ENCODE measurements at regions not wholly inside any gene's neighbourhood (a gene's known extent, or its start where the extent isn't known, plus 50 kb on each side); places are given as distances from the start of the nearest gene placed in this dataset.
A peak's percentile ranks its signal among the peaks of the same experiment; 100 is the strongest.

DNA sequence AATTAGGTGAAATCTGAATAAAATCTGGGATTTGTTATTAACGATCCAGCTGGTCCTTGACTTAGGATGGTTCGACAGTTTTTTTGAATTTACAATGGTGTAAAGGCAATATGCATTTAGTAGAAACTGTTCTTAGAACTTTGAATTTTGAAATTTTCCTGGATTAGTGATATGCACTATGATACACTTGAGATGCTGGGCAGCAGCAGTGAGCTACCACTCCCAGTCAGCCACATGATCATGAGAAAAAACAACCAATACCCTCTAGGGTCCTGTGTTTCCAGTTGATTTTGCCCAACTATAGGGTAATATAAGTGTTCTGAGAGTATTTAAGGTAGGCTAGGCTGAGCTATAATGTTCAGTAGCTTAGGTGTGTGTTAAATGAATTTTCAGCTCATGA is 303.7 kb downstream of the GPAT3 start:
- Mint-ChIP-seq H3K27me3 (ENCODE audit: insufficient read depth) (peaks cover 2% of the 10 kb centered on the region; the same call in 1 of the 2 replicates), H3K27ac (no peak overlapping the region), H3K4me1 (ENCODE audit: low read depth) (no peaks in the 10 kb centered on the region), H3K4me3 (no peak overlapping the region), H3K36me3 (ENCODE audit: low read depth) (no peaks in the 10 kb centered on the region), H3K9me3 (no peaks in the 10 kb centered on the region)
- DNase-seq = no peak
- TF ChIP-seq, protein P1, sequence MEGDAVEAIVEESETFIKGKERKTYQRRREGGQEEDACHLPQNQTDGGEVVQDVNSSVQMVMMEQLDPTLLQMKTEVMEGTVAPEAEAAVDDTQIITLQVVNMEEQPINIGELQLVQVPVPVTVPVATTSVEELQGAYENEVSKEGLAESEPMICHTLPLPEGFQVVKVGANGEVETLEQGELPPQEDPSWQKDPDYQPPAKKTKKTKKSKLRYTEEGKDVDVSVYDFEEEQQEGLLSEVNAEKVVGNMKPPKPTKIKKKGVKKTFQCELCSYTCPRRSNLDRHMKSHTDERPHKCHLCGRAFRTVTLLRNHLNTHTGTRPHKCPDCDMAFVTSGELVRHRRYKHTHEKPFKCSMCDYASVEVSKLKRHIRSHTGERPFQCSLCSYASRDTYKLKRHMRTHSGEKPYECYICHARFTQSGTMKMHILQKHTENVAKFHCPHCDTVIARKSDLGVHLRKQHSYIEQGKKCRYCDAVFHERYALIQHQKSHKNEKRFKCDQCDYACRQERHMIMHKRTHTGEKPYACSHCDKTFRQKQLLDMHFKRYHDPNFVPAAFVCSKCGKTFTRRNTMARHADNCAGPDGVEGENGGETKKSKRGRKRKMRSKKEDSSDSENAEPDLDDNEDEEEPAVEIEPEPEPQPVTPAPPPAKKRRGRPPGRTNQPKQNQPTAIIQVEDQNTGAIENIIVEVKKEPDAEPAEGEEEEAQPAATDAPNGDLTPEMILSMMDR (IDR thresholded peaks at IDR 0.05) = no peak

DNA sequence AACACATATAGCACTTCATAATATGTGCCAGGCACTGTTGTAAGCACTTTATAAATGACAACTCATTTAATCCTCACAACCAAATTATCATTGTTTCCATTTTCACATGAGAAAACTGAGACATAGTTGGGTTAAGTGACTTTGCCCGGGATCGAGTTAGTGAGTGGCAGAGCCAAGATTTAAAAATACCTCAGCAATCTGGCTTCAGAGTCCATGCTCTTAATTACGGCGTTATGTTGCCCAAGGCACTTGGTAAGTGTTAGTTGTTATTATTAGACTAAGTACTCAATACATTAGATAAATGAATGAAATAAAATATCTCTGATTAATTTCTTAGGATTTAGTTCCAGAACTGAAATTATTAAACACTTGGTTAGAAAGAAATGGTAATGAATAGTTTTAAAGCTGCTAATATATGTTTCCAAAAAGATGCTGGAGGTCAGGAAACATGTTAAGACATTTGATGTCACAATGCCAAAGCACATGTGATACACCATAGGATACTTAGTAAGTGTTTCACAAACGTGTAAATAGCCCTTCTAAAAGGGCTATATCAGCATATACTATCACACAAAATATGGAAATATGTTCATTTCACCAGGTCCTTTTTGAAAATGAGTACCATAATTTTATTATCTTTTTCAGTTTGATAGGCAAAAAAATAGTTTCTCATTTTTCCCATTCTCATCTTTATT is 301.9 kb downstream of the GPAT3 start:
- Mint-ChIP-seq H3K27me3 (ENCODE audit: insufficient read depth) (peaks cover 4% of the 10 kb centered on the region; the same call in 1 of the 2 replicates), H3K4me1 (ENCODE audit: low read depth) (no peaks in the 10 kb centered on the region), H3K36me3 (ENCODE audit: low read depth) (no peaks in the 10 kb centered on the region), H3K9me3 (no peaks in the 10 kb centered on the region), H3K27ac (no peak overlapping the region), H3K4me3 (no peak overlapping the region)
- TF ChIP-seq, protein P1 (IDR thresholded peaks at IDR 0.05) = no peak
- DNase-seq = no peak

DNA sequence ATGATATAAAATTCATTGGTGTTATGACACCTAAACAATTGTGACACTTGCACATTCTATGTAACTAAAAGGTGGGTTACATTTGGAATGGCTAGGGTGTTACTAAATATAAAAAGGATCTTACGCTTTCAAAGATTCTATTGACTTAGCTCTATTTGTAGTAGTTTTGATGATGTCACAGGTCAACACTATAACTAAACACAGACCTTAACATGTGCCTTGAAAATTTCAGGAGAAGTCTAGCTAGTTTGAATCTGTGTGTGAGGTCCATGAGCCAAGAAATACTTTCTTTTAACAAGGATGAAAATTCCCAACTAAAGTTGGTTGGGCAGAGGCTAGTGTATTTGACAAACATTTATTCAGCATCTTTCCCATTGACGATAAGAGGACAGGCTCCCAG is 298.0 kb downstream of the GPAT3 start:
- Mint-ChIP-seq H3K9me3 (no peaks in the 10 kb centered on the region), H3K27me3 (ENCODE audit: insufficient read depth) (peaks cover 4% of the 10 kb centered on the region; the same call in 1 of the 2 replicates), H3K4me3 (no peak overlapping the region), H3K36me3 (ENCODE audit: low read depth) (no peaks in the 10 kb centered on the region), H3K27ac (no peak overlapping the region), H3K4me1 (ENCODE audit: low read depth) (peaks cover 19% of the 10 kb centered on the region)
- TF ChIP-seq, protein P1 (IDR thresholded peaks at IDR 0.05) = no peak
- DNase-seq = no peak

DNA sequence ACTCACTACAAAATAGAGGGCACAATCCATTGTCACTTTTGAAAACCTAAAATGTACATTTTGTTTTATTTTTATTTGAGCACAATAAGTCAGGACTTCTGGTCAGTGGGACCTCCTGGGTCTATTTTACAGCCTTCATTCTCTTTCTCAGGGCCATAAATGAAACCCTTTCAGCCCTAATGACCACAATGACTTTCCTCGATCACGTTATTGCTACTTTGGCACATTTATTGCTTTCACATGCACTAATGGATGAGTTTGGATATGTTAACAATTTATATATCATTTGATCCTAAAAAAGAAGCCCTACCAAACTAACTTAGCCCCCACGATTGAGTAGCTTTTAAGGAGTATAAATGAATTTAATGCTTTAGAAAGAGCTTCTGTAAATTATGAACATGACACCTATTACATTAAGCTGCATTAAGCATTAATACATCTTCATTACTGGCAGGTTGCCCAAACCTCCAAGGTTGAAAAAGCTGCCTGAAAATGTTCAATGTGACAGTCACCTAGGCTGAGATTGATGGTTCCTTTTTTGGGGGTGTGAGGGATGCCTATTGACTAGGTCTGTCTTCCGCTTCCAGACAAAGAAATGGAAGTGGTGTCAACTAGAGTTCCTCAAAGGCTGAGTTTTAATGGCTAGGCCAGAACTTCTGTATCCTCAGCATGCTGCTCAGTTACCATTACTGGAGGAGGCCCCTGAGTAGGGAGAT is 296.4 kb downstream of the GPAT3 start:
- Mint-ChIP-seq H3K27me3 (ENCODE audit: insufficient read depth) (peaks cover 2% of the 10 kb centered on the region; the same call in 1 of the 2 replicates), H3K36me3 (ENCODE audit: low read depth) (no peaks in the 10 kb centered on the region), H3K4me1 (ENCODE audit: low read depth) (peaks cover 27% of the 10 kb centered on the region), H3K27ac (no peak overlapping the region), H3K4me3 (no peak overlapping the region), H3K9me3 (no peaks in the 10 kb centered on the region)
- DNase-seq = no peak
- TF ChIP-seq, protein P1 (IDR thresholded peaks at IDR 0.05) = no peak

DNA sequence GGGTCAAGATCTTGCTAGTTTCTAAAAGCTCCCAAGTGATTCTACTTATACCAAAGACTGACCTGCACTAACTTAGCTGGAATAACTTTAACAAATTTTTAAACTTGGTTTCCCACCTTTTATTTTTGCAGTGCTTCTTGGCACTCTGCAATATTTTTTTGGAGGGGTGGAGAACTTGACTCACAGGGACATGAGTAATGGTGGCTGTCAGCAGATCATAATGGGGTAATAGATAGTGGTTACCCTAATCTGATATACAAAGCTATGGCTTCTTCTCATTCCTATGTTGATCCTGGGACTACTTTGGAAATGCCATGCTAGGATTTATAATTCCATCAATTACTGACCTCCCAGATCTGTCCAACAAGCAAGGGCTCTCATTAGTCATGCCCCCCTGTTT is 295.7 kb downstream of the GPAT3 start:
- no peaks in the 10 kb centered on the region for H3K36me3 Mint-ChIP-seq (ENCODE audit: low read depth)
- no peak overlapping the region for H3K4me3 Mint-ChIP-seq
- TF ChIP-seq, protein P1 (IDR thresholded peaks at IDR 0.05) = no peak
- H3K9me3 Mint-ChIP-seq = no peaks in the 10 kb centered on the region
- peak; percentile 2 for DNase-seq
- peaks cover 27% of the 10 kb centered on the region for H3K4me1 Mint-ChIP-seq (ENCODE audit: low read depth)
- peaks cover 2% of the 10 kb centered on the region; the same call in 1 of the 2 replicates for H3K27me3 Mint-ChIP-seq (ENCODE audit: insufficient read depth)
- no peak overlapping the region for H3K27ac Mint-ChIP-seq

All from HFFc6 (cell line).